ENCODE measurements at regions not wholly inside any gene's neighbourhood (a gene's known extent, or its start where the extent isn't known, plus 50 kb on each side); places are given as distances from the start of the nearest gene placed in this dataset.

DNA sequence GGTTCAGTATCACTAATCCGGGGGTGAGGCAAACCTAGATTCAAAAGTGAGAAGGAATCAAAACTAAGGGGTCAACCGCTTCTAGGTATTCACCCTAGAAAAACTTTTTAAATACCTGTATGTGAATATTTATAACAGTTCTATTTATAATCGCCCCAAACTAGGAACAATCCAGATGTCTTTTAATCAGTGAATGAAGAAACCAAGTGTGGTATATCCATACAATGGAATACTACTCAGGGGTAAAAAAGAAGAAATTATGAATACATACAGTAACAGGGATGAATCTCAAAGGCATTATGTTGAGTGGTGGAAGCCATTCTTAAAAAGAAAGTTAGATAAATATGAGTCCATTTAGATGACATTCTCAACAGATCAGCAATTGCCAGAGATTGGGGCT is 178.0 kb upstream of the BLID start:
- no peak for DNase-seq (ENCODE audit: extremely low spot score, unreplicated experiment)
- no peaks in the 10 kb centered on the region for H3K4me1 Mint-ChIP-seq (ENCODE audit: unreplicated experiment)
- peaks cover 7% of the 10 kb centered on the region for H3K36me3 Mint-ChIP-seq
- H3K4me3 Mint-ChIP-seq = no peak overlapping the region
- H3K27me3 Mint-ChIP-seq = no peaks in the 10 kb centered on the region
- H3K27ac Mint-ChIP-seq = no peak overlapping the region
- peaks cover 10% of the 10 kb centered on the region for H3K9me3 Mint-ChIP-seq
- no peak for TF ChIP-seq CTCF (conservative IDR thresholded peaks at IDR 0.05)

DNA sequence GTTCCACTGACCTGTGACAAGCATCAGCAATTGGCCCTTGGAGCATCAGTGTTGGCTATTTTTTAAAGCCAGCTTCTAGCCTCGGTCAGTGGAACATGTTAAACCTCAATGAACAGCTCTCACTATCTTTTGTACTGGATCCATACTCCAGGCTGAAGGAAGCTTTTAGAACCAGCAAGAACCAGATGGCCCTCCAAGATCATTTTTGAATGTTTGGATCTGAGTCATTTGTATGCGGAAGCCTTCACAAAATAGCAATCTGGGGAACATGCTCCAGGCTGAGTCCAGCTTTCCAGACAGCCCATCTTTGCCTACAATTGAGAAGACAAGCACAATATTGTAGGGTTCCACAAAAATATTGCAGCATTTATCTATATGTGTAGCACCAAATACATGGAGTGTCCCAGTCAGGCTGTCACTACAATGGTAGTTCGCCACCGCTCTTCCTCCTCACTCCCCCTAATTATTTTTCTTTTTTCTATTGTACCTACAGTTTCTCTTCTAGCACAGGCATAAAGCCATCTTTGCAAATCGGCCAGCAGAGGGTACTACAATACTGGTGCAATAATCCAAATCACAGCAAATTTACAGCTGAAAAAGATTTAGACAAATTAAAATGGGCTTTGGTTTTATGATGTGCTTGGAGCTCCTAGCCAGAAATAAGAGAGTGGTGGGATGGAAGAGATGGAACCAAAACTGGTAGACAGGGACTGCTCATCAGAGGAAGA is 177.4 kb upstream of the BLID start:
- Mint-ChIP-seq H3K36me3 (peaks cover 4% of the 10 kb centered on the region), H3K4me3 (no peak overlapping the region), H3K9me3 (peaks cover 6% of the 10 kb centered on the region), H3K27me3 (no peaks in the 10 kb centered on the region), H3K27ac (no peak overlapping the region), H3K4me1 (ENCODE audit: unreplicated experiment) (no peaks in the 10 kb centered on the region)
- no peak for TF ChIP-seq CTCF (conservative IDR thresholded peaks at IDR 0.05)
- no peak for DNase-seq (ENCODE audit: extremely low spot score, unreplicated experiment)

- Mint-ChIP-seq H3K9me3 (no peaks in the 10 kb centered on the region), H3K27me3 (no peaks in the 10 kb centered on the region), H3K27ac (no peak overlapping the region), H3K4me3 (no peak overlapping the region), H3K4me1 (ENCODE audit: unreplicated experiment) (peaks cover 18% of the 10 kb centered on the region), H3K36me3 (no peaks in the 10 kb centered on the region)
- DNase-seq (ENCODE audit: extremely low spot score, unreplicated experiment) = no peak
- TF ChIP-seq CTCF (conservative IDR thresholded peaks at IDR 0.05) = no peak
Measured at GRCh38 chr11:122287401-122287800, 171.4 kb upstream of the BLID start.

DNA sequence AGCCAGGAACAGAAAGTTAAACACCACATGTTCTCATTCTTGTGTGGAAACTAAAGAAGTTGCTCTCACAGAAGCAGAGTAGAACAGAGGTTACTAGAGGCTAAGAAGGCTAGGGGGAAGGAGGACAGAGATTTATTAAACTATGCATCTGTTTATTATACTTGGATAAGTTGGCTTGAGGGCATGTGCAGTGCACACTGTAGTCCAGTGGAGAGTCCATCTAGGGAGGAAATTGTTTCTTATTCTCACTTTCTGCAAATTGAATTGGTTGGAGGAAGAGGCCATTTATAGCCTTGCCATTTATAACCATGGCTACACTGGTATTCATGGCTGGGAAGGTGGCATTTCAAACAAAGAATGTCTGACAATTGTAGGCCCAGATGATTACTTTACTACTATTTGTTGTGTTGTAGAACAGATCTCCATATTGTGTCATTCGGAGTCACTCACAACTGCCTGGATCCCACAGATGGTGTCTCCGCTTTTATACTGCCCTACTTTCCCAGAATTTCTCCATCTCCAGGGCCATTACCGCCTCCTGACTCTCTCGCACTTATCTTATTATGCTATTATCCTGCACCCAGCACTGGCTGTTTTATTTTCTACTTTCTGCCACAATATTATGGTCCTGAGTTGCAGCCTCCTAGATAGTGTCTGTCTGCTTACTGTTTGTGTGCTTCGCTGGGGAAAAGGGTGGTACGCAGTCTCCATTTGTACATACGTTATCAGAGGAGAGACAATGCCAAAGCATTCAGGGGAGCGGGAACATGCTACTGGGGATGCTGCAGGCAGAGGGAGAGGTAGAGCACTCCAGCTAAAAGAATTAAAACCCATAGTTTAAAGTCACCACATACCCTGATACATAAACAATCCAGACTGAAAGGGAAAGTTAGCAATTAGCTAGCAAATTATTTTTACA is 169.3 kb upstream of the BLID start:
- peaks cover 18% of the 10 kb centered on the region for H3K4me1 Mint-ChIP-seq (ENCODE audit: unreplicated experiment)
- no peak overlapping the region for H3K4me3 Mint-ChIP-seq
- no peaks in the 10 kb centered on the region for H3K9me3 Mint-ChIP-seq
- DNase-seq (ENCODE audit: extremely low spot score, unreplicated experiment) = no peak
- H3K36me3 Mint-ChIP-seq = no peaks in the 10 kb centered on the region
- H3K27ac Mint-ChIP-seq = no peak overlapping the region
- no peak for TF ChIP-seq CTCF (conservative IDR thresholded peaks at IDR 0.05)
- no peaks in the 10 kb centered on the region for H3K27me3 Mint-ChIP-seq

GRCh38 chr11:122280870-122281269 is 164.9 kb upstream of the BLID start:
- no peaks in the 10 kb centered on the region for H3K9me3 Mint-ChIP-seq
- H3K4me1 Mint-ChIP-seq (ENCODE audit: unreplicated experiment) = peaks cover 6% of the 10 kb centered on the region
- H3K4me3 Mint-ChIP-seq = no peak overlapping the region
- no peaks in the 10 kb centered on the region for H3K36me3 Mint-ChIP-seq
- no peak overlapping the region for H3K27ac Mint-ChIP-seq
- DNase-seq (ENCODE audit: extremely low spot score, unreplicated experiment) = no peak
- TF ChIP-seq CTCF (conservative IDR thresholded peaks at IDR 0.05) = no peak
- H3K27me3 Mint-ChIP-seq = no peaks in the 10 kb centered on the region

Measured in type B pancreatic cell (in vitro differentiated cells).